Chondrocyte (in vitro differentiated cells): ENCODE measurements at regions not wholly inside any gene's neighbourhood (a gene's known extent, or its start where the extent isn't known, plus 50 kb on each side); places are given as distances from the start of the nearest gene placed in this dataset.

Experiments used
- DNase-seq: peaks from one replicate; pipeline ENCODE4 v3.0.0; 2021; ENCODE audit warnings: mixed read lengths, low spot score
- H3K27ac Mint-ChIP-seq: one replicate; pipeline ENCODE4 v1.8.0; 2021; ENCODE audit warnings: mild to moderate bottlenecking, moderate library complexity, mixed read lengths; ENCODE audit not compliant: unreplicated experiment
- H3K27me3 Mint-ChIP-seq: 2 replicates; pipeline ENCODE4 v1.8.0; 2021; ENCODE audit warnings: low read depth, mixed read lengths
- H3K36me3 Mint-ChIP-seq: 2 replicates; pipeline ENCODE4 v1.8.0; 2021; ENCODE audit warnings: low read depth, mixed read lengths
- H3K4me1 Mint-ChIP-seq: 2 replicates; pipeline ENCODE4 v1.8.0; 2021; ENCODE audit warnings: low read depth, mild to moderate bottlenecking, mixed read lengths
- H3K4me3 Mint-ChIP-seq: one replicate; pipeline ENCODE4 v1.8.0; 2021; ENCODE audit warnings: mild to moderate bottlenecking, moderate library complexity, mixed read lengths; ENCODE audit not compliant: unreplicated experiment
- H3K9me3 Mint-ChIP-seq: 2 replicates; pipeline ENCODE4 v1.8.0; 2021; ENCODE audit warnings: low read depth, mixed read lengths
- TF ChIP-seq, protein P1 (sequence below): fragments of 200-600 bp; sonication (generic); IDR thresholded peaks from 2 replicates; pipeline ENCODE4 v1.5.0; 2021; ENCODE audit warnings: antibody characterized with exemption, mild to moderate bottlenecking, moderate library complexity

- no peaks in the 10 kb centered on the region for H3K36me3 Mint-ChIP-seq
- no peaks in the 10 kb centered on the region for H3K27me3 Mint-ChIP-seq
- no peak for DNase-seq
- no peak overlapping the region for H3K4me3 Mint-ChIP-seq
- peaks cover 14% of the 10 kb centered on the region for H3K9me3 Mint-ChIP-seq
- H3K27ac Mint-ChIP-seq: no peak overlapping the region
- TF ChIP-seq, protein P1, sequence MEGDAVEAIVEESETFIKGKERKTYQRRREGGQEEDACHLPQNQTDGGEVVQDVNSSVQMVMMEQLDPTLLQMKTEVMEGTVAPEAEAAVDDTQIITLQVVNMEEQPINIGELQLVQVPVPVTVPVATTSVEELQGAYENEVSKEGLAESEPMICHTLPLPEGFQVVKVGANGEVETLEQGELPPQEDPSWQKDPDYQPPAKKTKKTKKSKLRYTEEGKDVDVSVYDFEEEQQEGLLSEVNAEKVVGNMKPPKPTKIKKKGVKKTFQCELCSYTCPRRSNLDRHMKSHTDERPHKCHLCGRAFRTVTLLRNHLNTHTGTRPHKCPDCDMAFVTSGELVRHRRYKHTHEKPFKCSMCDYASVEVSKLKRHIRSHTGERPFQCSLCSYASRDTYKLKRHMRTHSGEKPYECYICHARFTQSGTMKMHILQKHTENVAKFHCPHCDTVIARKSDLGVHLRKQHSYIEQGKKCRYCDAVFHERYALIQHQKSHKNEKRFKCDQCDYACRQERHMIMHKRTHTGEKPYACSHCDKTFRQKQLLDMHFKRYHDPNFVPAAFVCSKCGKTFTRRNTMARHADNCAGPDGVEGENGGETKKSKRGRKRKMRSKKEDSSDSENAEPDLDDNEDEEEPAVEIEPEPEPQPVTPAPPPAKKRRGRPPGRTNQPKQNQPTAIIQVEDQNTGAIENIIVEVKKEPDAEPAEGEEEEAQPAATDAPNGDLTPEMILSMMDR: no peak
- H3K4me1 Mint-ChIP-seq: no peaks in the 10 kb centered on the region
Measured at GRCh38 chr9:78468974-78469576, 172.2 kb downstream of the PSAT1 start.

DNA sequence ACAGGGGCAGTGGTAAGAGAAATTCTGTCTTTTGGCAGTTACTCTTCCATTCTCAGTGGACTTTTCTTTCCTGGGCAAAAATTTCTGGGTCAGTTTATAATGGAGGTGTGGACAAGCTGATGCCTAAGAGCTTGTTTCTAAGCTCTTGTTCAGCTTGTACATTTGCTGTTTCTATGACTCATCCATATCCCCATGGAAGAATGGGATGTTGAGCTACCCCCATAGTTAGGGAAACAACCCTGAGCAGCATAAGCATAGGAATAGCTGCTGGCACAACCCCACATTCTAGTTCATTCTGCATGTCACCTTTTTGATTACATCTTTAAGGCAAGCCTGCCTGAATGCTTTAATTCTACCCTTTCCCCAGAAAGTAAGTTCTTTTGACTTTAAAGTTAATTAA is 173.3 kb downstream of the PSAT1 start:
- TF ChIP-seq, protein P1: no peak
- no peaks in the 10 kb centered on the region for H3K36me3 Mint-ChIP-seq
- H3K27me3 Mint-ChIP-seq: no peaks in the 10 kb centered on the region
- H3K9me3 Mint-ChIP-seq: peaks cover 14% of the 10 kb centered on the region
- no peaks in the 10 kb centered on the region for H3K4me1 Mint-ChIP-seq
- no peak overlapping the region for H3K4me3 Mint-ChIP-seq
- DNase-seq: no peak
- H3K27ac Mint-ChIP-seq: no peak overlapping the region

DNA sequence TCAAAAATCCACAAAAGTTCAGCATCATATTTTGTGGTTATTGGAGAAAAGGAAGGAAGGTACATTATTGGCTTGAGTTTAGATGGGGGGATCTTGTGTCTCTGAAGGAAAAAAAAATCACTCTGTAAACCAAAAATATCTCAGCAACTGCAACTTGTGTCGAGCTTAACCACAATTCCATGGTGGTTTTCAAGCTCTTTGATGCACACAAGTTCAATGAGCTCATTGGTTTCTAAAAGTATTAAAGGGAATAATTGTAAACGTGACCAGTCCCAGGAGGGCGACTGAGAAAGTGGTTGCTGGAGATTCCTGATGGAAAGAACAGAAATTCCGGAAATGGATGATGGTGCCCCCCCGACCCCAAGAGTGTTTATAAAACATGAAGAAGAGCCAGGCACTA is 173.8 kb downstream of the PSAT1 start:
- no peak overlapping the region for H3K27ac Mint-ChIP-seq
- TF ChIP-seq, protein P1: no peak
- H3K36me3 Mint-ChIP-seq: no peaks in the 10 kb centered on the region
- no peaks in the 10 kb centered on the region for H3K27me3 Mint-ChIP-seq
- DNase-seq: no peak
- peaks cover 14% of the 10 kb centered on the region for H3K9me3 Mint-ChIP-seq
- no peaks in the 10 kb centered on the region for H3K4me1 Mint-ChIP-seq
- no peak overlapping the region for H3K4me3 Mint-ChIP-seq

- H3K4me3 Mint-ChIP-seq: no peak overlapping the region
- no peaks in the 10 kb centered on the region for H3K4me1 Mint-ChIP-seq
- TF ChIP-seq, protein P1: no peak
- peaks cover 10% of the 10 kb centered on the region for H3K9me3 Mint-ChIP-seq
- H3K27me3 Mint-ChIP-seq: no peaks in the 10 kb centered on the region
- no peak overlapping the region for H3K27ac Mint-ChIP-seq
- DNase-seq: no peak
- H3K36me3 Mint-ChIP-seq: no peaks in the 10 kb centered on the region
Measured at GRCh38 chr9:78472111-78472510, 175.2 kb downstream of the PSAT1 start.

DNA sequence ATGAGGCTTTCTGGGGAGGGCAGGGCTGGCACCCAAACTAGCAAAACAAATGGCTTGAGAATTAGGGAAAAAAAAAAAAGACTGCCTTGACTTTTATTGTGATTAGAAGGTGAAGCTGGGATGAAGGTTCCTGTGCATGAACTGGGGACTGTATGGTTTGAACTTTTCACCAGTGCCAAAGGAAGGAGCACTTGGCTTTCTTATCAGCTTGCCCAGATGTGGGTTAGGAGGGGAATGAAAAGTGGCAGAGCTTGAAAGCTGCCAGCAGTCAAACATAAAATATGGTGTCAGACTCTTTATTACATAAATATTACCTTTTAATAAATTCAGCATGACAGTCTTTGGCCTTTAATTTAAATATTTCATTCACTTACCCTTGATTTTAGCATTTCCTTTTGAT is 182.5 kb downstream of the PSAT1 start:
- Mint-ChIP-seq H3K36me3 (peaks cover 8% of the 10 kb centered on the region), H3K4me3 (no peak overlapping the region), H3K9me3 (peaks cover 23% of the 10 kb centered on the region), H3K4me1 (no peaks in the 10 kb centered on the region), H3K27ac (no peak overlapping the region), H3K27me3 (no peaks in the 10 kb centered on the region)
- TF ChIP-seq, protein P1: no peak
- DNase-seq: no peak
